ENCODE measurements at regions not wholly inside any gene's neighbourhood (a gene's known extent, or its start where the extent isn't known, plus 50 kb on each side); places are given as distances from the start of the nearest gene placed in this dataset.

DNA sequence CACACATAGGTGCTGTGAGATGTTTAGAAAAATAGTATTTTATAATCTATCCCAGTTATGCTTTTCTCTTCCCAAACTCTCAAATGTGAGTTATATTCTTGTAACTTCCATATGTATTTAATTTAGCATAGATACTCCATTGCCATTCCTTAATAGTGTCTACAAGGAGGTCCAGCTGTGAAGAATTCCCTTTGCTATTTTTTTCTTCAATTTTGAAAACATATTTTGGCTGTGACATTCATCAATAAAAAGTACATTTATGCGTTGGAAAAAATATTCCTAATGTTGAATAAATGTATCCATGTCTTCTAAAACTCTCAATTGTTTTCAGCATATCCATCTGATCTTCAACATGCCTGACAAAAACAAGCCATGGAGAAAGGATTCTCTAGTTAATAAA is 1402.0 kb upstream of the SEL1L start:
- Histone ChIP-seq H3K79me2 (ENCODE audit: control insufficient read depth, insufficient read depth, low read length) (no peaks in the 10 kb centered on the region), H3K27me3 (ENCODE audit: control insufficient read depth in 2 of 2, insufficient read depth in 2 of 2, low read length in 2 of 2) (no peaks in the 10 kb centered on the region), H3K9ac (replicated peaks; ENCODE audit: extremely low read depth, insufficient read depth, low read length) (no peak overlapping the region), H3K27ac (ENCODE audit: insufficient read depth, low read depth, low read length) (no peak overlapping the region), H4K20me1 (replicated peaks; ENCODE audit: control insufficient read depth, extremely low read depth, insufficient read depth, low read length) (no peaks in the 10 kb centered on the region), H3K9me1 (replicated peaks; ENCODE audit: control insufficient read depth, extremely low read depth, insufficient read depth, low read length) (no peaks in the 10 kb centered on the region), H3K4me1 (ENCODE audit: control insufficient read depth, extremely low read depth, insufficient read depth, low read length) (no peaks in the 10 kb centered on the region), H3K4me2 (ENCODE audit: insufficient read depth, low read length) (no peak overlapping the region), H3K9me3 (replicated peaks; ENCODE audit: control insufficient read depth, insufficient read depth, low read length) (no peaks in the 10 kb centered on the region), H3K36me3 (ENCODE audit: control insufficient read depth in 2 of 2, extremely low read depth in 1 of 2, insufficient read depth in 2 of 2, low read length in 2 of 2) (no peaks in the 10 kb centered on the region), H2AFZ (ENCODE audit: low read depth, low read length) (no peak overlapping the region), H3K4me3 (replicated peaks in 1 of 3; ENCODE audit: insufficient read depth in 1 of 3, low read depth in 1 of 3, low read length in 3 of 3) (no peak overlapping the region)
- no peak for FAIRE-seq
- no TSS peak for BruUV-seq (replicated peaks)
- no peak for DNase-seq (ENCODE audit: low read depth, low spot score)
- ChIA-PET CTCF (no interaction called here), POLR2A (no interaction called here)
- dilution Hi-C loops (cut with MboI; ENCODE audit: extremely low pct_ligation_motif_present, low sequenced_read_pairs): no loop called here
- intact Hi-C loops (cut with micrococcal nuclease): no loop called here
- TF ChIP-seq GATA2 (IDR thresholded peaks at IDR 0.05; ENCODE audit: insufficient read depth, insufficient read length, low read depth, low read length): no peak
- TF ChIP-seq JUN (IDR thresholded peaks at IDR 0.05; ENCODE audit: borderline replicate concordance, insufficient read depth, insufficient read length, low read depth): no peak
- TF ChIP-seq MYC (IDR thresholded peaks at IDR 0.05; ENCODE audit: low read depth, low read length): no peak
- TF ChIP-seq, protein P1, sequence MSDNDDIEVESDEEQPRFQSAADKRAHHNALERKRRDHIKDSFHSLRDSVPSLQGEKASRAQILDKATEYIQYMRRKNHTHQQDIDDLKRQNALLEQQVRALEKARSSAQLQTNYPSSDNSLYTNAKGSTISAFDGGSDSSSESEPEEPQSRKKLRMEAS (IDR thresholded peaks at IDR 0.05; ENCODE audit: insufficient read depth, insufficient read length): no peak
- TF ChIP-seq FOS (IDR thresholded peaks at IDR 0.05; ENCODE audit: borderline replicate concordance, insufficient read depth, low read length): no peak
- no peak for TF ChIP-seq EZH2 (IDR thresholded peaks at IDR 0.05; ENCODE audit: borderline replicate concordance, low read depth, low read length, severe bottlenecking)
- TF ChIP-seq POLR2AphosphoS5 (IDR thresholded peaks at IDR 0.05; ENCODE audit: insufficient read depth, low read depth, low read length): no peak
- TF ChIP-seq, protein P2, sequence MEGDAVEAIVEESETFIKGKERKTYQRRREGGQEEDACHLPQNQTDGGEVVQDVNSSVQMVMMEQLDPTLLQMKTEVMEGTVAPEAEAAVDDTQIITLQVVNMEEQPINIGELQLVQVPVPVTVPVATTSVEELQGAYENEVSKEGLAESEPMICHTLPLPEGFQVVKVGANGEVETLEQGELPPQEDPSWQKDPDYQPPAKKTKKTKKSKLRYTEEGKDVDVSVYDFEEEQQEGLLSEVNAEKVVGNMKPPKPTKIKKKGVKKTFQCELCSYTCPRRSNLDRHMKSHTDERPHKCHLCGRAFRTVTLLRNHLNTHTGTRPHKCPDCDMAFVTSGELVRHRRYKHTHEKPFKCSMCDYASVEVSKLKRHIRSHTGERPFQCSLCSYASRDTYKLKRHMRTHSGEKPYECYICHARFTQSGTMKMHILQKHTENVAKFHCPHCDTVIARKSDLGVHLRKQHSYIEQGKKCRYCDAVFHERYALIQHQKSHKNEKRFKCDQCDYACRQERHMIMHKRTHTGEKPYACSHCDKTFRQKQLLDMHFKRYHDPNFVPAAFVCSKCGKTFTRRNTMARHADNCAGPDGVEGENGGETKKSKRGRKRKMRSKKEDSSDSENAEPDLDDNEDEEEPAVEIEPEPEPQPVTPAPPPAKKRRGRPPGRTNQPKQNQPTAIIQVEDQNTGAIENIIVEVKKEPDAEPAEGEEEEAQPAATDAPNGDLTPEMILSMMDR (IDR thresholded peaks at IDR 0.05; ENCODE audit: extremely low read depth in 1 of 2, insufficient read depth in 1 of 2, low read depth in 1 of 2, low read length in 2 of 2): no peak
- no peak for TF ChIP-seq POLR2A (IDR thresholded peaks at IDR 0.05; ENCODE audit: low read depth, low read length)
